ENCODE measurements at regions not wholly inside any gene's neighbourhood (a gene's known extent, or its start where the extent isn't known, plus 50 kb on each side); places are given as distances from the start of the nearest gene placed in this dataset.

GRCh38 chr12:43271659-43272058 is 280.3 kb downstream of the ADAMTS20 start:
- WGBS, 2 donors = 28 to 32% methylated on average over 2 of the region's 2 CpGs
- intact Hi-C loops (cut with DNase I; ENCODE audit: low total_unique reads) = no loop called here

GRCh38 chr12:43267818-43268217 is 284.2 kb downstream of the ADAMTS20 start:
- no peak for DNase-seq (ENCODE audit: low spot score in 2 of 2)
- 66 to 69% methylated on average over 3 of the region's 3 CpGs for WGBS, 2 donors
- intact Hi-C loops (cut with DNase I; ENCODE audit: low total_unique reads) = no loop called here
- H3K4me3 ChIP-seq (ENCODE audit: low read depth, poor library complexity, severe bottlenecking) = no peak overlapping the region
- TF ChIP-seq POLR2A (IDR thresholded peaks at IDR 0.05) (no peak), CTCF (IDR thresholded peaks at IDR 0.05) (no peak)

More at GRCh38 chr12:43271659-43272058, 280.3 kb downstream of the ADAMTS20 start:
- no peak for DNase-seq (ENCODE audit: low spot score in 2 of 2)
- H3K4me3 ChIP-seq (ENCODE audit: low read depth, poor library complexity, severe bottlenecking) = no peak overlapping the region
- no peak for TF ChIP-seq CTCF (IDR thresholded peaks at IDR 0.05)
- TF ChIP-seq POLR2A (IDR thresholded peaks at IDR 0.05) = no peak

- intact Hi-C loops (cut with DNase I; ENCODE audit: low total_unique reads) = no loop called here
- 65% methylated on average over 1 of the region's 1 CpG for WGBS, 2 donors
These were observed 290.3 kb downstream of the ADAMTS20 start for GRCh38 chr12:43261701-43262100.

GRCh38 chr12:43255522-43256111 is 296.4 kb downstream of the ADAMTS20 start:
- DNase-seq (ENCODE audit: low spot score in 2 of 2) = no peak
- H3K4me3 ChIP-seq (ENCODE audit: low read depth, poor library complexity, severe bottlenecking) = no peak overlapping the region
- intact Hi-C loops (cut with DNase I; ENCODE audit: low total_unique reads) = no loop called here
- TF ChIP-seq CTCF (IDR thresholded peaks at IDR 0.05) (no peak), POLR2A (IDR thresholded peaks at IDR 0.05) (no peak)

More at GRCh38 chr12:43261701-43262100, 290.3 kb downstream of the ADAMTS20 start:
- TF ChIP-seq CTCF (IDR thresholded peaks at IDR 0.05) = no peak
- no peak for TF ChIP-seq POLR2A (IDR thresholded peaks at IDR 0.05)
- no peak for DNase-seq (ENCODE audit: low spot score in 2 of 2)
- H3K4me3 ChIP-seq (ENCODE audit: low read depth, poor library complexity, severe bottlenecking) = no peak overlapping the region

GRCh38 chr12:43252585-43252984 is 299.4 kb downstream of the ADAMTS20 start:
- TF ChIP-seq CTCF (IDR thresholded peaks at IDR 0.05) (no peak), POLR2A (IDR thresholded peaks at IDR 0.05) (no peak)
- H3K4me3 ChIP-seq (ENCODE audit: low read depth, poor library complexity, severe bottlenecking) = no peak overlapping the region
- WGBS, 2 donors = 91 to 96% methylated on average over 1 of the region's 1 CpG
- no peak for DNase-seq (ENCODE audit: low spot score in 2 of 2)
- intact Hi-C loops (cut with DNase I; ENCODE audit: low total_unique reads) = no loop called here

- TF ChIP-seq CTCF (IDR thresholded peaks at IDR 0.05) = no peak
- TF ChIP-seq POLR2A (IDR thresholded peaks at IDR 0.05) = no peak
- DNase-seq (ENCODE audit: low spot score in 2 of 2) = no peak
- WGBS, 2 donors = 87 to 89% methylated on average over 3 of the region's 3 CpGs
- intact Hi-C loops (cut with DNase I; ENCODE audit: low total_unique reads) = no loop called here
- no peak overlapping the region for H3K4me3 ChIP-seq (ENCODE audit: low read depth, poor library complexity, severe bottlenecking)
These were observed 306.1 kb downstream of the ADAMTS20 start for GRCh38 chr12:43245947-43246346.
